Stimulated activated CD8-positive, alpha-beta memory T cell treated with anti-CD3 and anti-CD28 coated beads, Interleukin-15, amount 100 ng/mL, for 48 hours (primary cell): ENCODE measurements at regions not wholly inside any gene's neighbourhood (a gene's known extent, or its start where the extent isn't known, plus 50 kb on each side); places are given as distances from the start of the nearest gene placed in this dataset.
"Not testable (repeated sequence)": the region's sequence is repeated elsewhere in the genome, so short reads cannot be mapped to it uniquely, and the experiment has no call there.

Source experiments
- DNase-seq, 2 donors: peaks; one replicate each; pipeline ENCODE4 v3.0.0-alpha.2; 2020; ENCODE audit warnings: low read depth in 2 of 2

DNA sequence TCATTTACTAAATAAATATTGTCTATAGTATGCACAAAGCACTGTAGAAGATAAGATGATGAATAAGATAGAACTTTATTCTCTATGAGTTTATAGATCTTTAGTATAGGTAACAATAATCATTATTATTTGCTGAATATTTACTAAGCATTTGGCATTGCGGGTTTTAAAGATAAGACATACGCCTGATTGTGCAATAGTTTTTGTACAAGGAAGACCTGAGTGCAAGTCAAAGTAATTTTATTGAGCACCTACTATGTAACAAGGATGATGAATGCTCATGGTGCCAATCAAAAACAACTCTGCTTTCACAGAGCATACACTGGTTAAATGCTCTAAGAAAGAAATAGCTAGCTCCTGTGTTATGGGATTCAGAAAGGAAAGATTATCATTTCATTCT lies 1461.7 kb upstream of the FLRT2 start:
- DNase-seq: no peak

DNA sequence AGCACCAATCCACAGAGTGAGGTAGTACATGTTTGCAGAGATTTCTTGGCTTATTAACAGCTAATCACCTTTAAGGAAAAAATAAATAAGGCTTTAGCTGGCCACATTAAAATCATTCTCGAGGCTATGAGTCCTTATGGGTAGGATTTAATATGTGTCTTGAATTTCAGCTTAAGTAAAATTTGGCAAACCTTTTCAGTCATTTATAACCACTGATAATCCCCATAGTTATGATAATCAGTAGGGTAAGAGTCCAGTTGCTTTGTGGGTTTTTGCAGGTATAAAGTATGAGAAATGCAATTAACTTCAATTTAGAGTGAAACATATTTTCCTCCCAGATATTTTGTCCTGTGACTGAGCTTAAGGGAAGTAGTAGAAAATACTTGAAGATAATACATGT lies 1458.9 kb upstream of the FLRT2 start:
- no peak for DNase-seq

DNA sequence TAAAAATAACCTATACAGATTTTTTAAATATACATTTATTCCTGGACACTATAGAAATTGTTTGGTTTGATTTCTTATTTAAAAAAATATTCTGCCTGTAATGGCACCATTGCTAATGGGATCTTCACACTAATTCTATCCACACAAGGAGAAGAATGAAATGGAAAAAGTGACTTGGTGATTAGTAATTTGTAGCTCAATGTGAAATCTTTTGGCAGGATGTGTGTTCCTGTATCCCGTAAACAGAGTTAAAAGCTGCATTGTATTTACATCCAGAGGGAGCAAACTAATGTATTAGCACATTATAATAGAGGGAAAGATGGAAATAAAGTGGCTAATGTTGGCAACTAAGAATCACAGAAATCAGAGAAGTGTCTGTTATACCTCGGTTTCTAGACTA lies 1455.3 kb upstream of the FLRT2 start:
- no peak for DNase-seq

GRCh38 chr14:84080944-84081343 lies 1449.0 kb upstream of the FLRT2 start:
- DNase-seq: no peak

GRCh38 chr14:84084056-84084630 lies 1445.8 kb upstream of the FLRT2 start:
- no peak for DNase-seq

DNA sequence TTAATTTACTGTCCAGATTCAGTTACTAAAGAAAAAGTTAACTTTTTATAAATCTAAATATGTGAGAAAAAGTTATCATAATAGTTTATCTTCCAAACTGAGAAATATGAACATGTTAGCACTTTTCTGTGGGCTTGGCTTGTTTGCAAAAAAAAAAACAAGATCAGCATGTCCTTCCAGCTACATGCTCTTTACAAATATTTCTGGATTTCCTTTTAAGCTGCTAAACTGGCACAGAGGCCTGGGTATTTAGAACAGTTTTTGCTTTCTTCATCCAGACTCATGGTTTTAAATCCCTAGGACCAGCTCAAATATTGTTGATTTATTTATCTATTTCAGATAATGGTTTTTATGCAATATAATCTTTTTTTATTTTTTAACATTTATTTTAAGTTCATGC lies 1444.5 kb upstream of the FLRT2 start:
- no peak for DNase-seq

GRCh38 chr14:84086714-84087113 lies 1443.2 kb upstream of the FLRT2 start:
- no peak for DNase-seq

GRCh38 chr14:84087986-84088531 lies 1441.9 kb upstream of the FLRT2 start:
- no peak for DNase-seq

GRCh38 chr14:84090837-84091236 lies 1439.1 kb upstream of the FLRT2 start:
- DNase-seq: no peak

GRCh38 chr14:84095681-84096080 lies 1434.3 kb upstream of the FLRT2 start:
- DNase-seq: no peak

DNA sequence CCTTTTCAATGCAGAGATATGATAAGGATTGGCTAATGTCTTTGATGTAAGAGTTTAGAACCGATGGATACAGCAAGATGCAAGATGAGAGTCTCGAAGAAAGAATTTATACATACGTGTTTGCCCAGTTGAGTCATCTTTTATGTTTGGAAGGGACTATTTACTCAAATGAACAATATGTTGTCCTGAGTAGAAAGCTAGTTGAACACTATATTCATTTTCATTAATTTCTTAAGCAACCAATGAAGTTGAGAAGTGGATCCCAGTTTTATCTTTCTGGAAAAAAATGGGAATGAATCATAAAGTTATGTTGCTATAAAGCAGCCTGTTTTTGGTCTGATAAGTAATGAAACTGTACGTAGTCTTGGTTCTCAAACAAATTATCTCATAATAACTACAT lies 1431.7 kb upstream of the FLRT2 start:
- no peak for DNase-seq

DNA sequence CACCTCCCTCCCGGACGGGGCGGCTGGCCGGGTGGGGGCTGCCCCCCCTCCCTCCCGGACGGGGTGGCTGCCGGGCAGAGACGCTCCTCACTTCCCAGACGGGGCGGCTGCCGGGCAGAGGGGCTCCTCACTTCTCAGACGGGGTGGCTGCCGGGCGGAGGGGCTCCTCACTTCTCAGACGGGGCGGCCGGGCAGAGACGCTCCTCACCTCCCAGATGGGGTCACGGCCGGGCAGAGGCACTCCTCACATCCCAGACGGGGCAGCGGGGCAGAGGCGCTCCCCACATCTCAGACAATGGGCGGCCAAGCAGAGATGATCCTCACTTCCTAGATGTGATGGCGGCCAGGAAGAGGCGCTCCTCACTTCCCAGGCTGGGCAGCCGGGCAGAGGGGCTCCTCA lies 1430.4 kb upstream of the FLRT2 start:
- not testable (repeated sequence) for DNase-seq

- no peak for DNase-seq
Observed at GRCh38 chr14:84107835-84108343, 1422.1 kb upstream of the FLRT2 start.

- no peak for DNase-seq
Observed at GRCh38 chr14:84108746-84109457, 1421.0 kb upstream of the FLRT2 start.

DNA sequence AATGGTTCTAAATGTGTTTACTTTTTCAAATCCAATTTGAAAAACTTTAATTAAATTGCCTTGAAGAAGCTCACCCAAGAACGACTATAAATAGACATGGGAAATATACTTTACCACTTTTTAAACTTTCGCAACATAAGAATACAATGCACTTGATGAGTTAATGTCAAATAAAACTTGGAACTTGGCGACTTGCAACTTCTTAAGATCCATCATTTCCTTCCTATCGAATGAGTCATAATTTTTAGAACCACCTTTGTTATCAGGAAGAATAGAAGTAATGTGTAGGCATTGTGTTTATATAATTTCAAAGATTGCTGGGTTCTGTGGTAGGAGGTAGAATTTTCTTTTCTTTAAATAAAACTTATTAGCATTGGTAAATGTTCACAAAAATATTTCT lies 1417.4 kb upstream of the FLRT2 start:
- DNase-seq: no peak

DNA sequence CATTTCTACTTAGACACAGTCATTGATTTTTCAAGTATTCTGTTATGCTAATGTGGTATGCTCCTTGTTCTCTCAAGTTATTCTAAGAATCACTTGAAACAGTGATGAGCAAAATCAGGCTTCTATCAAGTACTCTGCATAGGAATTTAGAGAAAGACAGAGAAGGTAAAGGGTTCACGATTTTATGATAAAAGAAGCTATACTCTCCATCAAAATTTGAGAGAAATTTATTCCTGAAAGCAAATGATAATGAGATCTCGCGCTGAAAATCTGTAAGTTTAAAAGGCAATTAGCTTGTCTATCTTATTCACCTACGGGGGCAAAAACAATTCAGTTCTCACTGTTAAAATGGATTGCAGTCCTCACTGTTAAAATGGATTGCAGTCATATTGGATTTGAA lies 1404.3 kb upstream of the FLRT2 start:
- no peak for DNase-seq

- no peak for DNase-seq
Observed at GRCh38 chr14:84127495-84127894, 1402.4 kb upstream of the FLRT2 start.

DNA sequence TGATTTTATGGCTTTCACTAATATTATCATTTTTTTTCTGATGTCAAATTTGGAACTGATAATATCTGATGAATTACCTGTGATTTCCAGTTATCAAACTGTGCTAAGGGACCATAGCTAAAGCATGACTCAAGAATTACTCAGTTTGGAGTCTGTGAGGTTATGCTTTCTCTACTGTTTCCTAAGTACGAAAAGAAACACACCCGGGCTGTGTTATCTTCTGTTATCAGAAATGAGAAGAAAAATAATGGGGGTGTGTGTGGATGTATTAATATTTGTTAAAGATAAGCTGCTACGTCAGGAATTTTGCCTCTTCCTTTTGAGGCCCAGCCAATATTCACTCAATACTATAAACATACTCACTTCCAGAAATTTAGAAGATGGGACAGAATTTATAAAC lies 1401.9 kb upstream of the FLRT2 start:
- DNase-seq: no peak

DNA sequence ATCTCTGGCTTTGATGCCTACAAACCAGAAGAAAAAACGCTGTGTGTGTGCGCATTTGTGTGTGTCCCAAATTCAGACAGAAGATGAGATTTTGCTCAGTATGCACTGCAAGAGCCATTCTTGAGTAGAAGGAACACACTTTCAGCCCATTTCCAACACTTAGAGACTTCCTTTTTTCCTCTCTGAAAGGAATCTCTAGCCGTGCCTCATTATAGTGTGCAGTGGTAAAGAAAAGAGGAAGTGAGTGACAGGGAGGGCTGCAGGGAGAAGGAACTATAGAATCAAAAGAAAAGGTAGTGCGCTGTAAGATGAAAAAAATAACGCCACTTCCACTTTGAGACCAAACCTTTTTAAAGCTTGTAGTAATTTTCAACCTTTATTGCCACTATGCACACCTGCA lies 1400.9 kb upstream of the FLRT2 start:
- DNase-seq: no peak

GRCh38 chr14:84129941-84130340 lies 1400.0 kb upstream of the FLRT2 start:
- no peak for DNase-seq

DNA sequence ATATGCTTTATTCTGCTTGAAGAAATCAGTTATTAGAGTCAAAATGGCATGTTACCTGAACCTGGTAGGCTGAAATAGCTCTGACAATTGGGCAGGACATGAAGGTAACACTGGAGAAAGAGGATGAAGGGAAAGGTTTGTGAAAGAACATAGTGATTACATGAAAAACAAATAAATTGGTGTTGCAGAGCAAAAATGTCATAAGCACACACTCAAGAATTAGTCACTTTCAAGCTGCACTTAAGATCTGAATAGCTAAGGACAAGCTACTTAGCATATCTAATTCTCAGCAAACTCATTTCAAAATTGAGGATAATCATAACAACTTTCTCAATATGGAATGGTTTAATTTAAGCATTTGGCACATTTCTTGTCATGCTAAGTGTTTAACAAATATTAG lies 1398.0 kb upstream of the FLRT2 start:
- DNase-seq: no peak

- DNase-seq: no peak
Observed at GRCh38 chr14:84144166-84144565, 1385.8 kb upstream of the FLRT2 start.

GRCh38 chr14:84152452-84152851 lies 1377.5 kb upstream of the FLRT2 start:
- DNase-seq: no peak
